ENCODE measurements at regions not wholly inside any gene's neighbourhood (a gene's known extent, or its start where the extent isn't known, plus 50 kb on each side); places are given as distances from the start of the nearest gene placed in this dataset.

DNA sequence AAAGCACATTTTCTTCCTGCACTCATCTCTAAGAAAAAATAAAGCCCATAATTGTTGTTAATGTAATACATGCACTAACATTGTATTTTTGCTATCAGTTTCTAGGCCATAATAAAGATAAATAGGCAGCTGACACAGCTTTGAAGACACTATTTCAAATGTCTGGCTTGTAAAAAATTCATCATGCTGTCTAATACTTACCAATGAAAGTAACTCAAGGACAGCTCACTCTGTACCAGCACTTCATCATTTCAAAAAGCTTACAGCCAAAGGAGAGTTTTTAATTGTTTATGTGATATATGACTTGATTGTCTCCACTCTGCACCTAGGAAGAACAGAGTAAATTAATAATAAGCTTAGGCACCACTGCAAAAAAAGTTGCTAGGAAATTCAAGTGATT is 1423.3 kb upstream of the PCDH20 start:
- ATAC-seq: no peak
- no peak for TF ChIP-seq OSR1 (CRISPR knock-in tag; IDR thresholded peaks at IDR 0.05)
- TF ChIP-seq ZFP3 (CRISPR knock-in tag; IDR thresholded peaks at IDR 0.05): no peak
- no peak for TF ChIP-seq CSRNP3 (CRISPR knock-in tag; IDR thresholded peaks at IDR 0.05)
- TF ChIP-seq, protein P1, sequence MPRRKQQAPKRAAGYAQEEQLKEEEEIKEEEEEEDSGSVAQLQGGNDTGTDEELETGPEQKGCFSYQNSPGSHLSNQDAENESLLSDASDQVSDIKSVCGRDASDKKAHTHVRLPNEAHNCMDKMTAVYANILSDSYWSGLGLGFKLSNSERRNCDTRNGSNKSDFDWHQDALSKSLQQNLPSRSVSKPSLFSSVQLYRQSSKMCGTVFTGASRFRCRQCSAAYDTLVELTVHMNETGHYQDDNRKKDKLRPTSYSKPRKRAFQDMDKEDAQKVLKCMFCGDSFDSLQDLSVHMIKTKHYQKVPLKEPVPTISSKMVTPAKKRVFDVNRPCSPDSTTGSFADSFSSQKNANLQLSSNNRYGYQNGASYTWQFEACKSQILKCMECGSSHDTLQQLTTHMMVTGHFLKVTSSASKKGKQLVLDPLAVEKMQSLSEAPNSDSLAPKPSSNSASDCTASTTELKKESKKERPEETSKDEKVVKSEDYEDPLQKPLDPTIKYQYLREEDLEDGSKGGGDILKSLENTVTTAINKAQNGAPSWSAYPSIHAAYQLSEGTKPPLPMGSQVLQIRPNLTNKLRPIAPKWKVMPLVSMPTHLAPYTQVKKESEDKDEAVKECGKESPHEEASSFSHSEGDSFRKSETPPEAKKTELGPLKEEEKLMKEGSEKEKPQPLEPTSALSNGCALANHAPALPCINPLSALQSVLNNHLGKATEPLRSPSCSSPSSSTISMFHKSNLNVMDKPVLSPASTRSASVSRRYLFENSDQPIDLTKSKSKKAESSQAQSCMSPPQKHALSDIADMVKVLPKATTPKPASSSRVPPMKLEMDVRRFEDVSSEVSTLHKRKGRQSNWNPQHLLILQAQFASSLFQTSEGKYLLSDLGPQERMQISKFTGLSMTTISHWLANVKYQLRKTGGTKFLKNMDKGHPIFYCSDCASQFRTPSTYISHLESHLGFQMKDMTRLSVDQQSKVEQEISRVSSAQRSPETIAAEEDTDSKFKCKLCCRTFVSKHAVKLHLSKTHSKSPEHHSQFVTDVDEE (CRISPR knock-in tag; IDR thresholded peaks at IDR 0.05): no peak
- TF ChIP-seq BACH2 (CRISPR knock-in tag; IDR thresholded peaks at IDR 0.05; ENCODE audit: borderline replicate concordance): no peak
- no peak for TF ChIP-seq ZNF70 (CRISPR knock-in tag; IDR thresholded peaks at IDR 0.05)
- TF ChIP-seq GLIS3 (CRISPR knock-in tag; IDR thresholded peaks at IDR 0.05): no peak
- TF ChIP-seq RARB (CRISPR knock-in tag; IDR thresholded peaks at IDR 0.05): no peak
- TF ChIP-seq PPARA (CRISPR knock-in tag; IDR thresholded peaks at IDR 0.05; ENCODE audit: borderline replicate concordance): no peak
- TF ChIP-seq ARNTL (CRISPR knock-in tag; IDR thresholded peaks at IDR 0.05; ENCODE audit: borderline replicate concordance, low read depth): no peak

DNA sequence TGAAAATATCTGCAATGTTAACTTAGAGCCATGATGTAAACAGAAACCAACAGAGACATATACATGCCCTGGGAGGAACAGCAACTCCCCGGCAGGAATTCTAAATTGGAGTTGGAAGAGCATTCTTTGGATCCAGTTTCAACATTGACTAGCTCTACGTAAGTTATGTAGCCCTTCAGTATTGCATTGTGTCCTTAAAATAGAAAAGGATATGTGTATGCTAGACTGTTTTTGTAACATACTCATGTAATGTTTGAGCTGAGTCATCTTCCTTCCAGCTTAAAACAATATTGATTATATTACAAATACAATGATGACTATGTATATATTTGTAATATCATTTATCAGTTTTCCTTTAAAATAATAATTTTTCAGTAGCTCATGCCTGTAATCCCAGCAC is 1422.2 kb upstream of the PCDH20 start:
- no peak for ATAC-seq
- no peak for TF ChIP-seq ISL1 (CRISPR knock-in tag; IDR thresholded peaks at IDR 0.05)
- no peak for TF ChIP-seq ZC3H10 (CRISPR knock-in tag; IDR thresholded peaks at IDR 0.05)
- TF ChIP-seq, protein P2, sequence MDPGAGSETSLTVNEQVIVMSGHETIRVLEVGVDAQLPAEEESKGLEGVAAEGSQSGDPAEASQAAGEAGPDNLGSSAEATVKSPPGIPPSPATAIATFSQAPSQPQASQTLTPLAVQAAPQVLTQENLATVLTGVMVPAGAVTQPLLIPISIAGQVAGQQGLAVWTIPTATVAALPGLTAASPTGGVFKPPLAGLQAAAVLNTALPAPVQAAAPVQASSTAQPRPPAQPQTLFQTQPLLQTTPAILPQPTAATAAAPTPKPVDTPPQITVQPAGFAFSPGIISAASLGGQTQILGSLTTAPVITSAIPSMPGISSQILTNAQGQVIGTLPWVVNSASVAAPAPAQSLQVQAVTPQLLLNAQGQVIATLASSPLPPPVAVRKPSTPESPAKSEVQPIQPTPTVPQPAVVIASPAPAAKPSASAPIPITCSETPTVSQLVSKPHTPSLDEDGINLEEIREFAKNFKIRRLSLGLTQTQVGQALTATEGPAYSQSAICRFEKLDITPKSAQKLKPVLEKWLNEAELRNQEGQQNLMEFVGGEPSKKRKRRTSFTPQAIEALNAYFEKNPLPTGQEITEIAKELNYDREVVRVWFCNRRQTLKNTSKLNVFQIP (CRISPR knock-in tag; IDR thresholded peaks at IDR 0.05; ENCODE audit: borderline replicate concordance, low read depth): no peak

DNA sequence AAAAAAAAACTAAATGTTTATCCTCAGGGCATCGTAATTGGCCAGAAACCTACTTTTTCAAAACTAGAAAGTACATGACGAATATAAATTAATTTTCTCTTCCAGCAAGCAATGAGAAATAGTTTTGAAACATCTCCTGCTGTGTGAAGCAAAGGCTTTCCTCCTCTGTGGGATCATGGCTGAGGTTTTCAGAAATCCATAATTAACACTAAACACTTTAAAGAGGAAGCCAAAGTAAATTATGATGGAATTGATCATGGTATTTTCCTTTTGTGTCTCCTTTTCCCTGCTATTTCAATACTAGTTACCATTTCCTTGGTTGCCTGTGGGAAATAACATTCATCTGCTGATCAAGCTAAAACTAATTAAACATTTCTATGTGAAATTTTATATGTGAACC is 1413.8 kb upstream of the PCDH20 start:
- ATAC-seq: no peak
- TF ChIP-seq GLIS3 (CRISPR knock-in tag; IDR thresholded peaks at IDR 0.05) (no peak), ZNF565 (CRISPR knock-in tag; conservative IDR thresholded peaks at IDR 0.05; ENCODE audit: low read depth) (no peak), ZC3H10 (CRISPR knock-in tag; IDR thresholded peaks at IDR 0.05) (no peak)
- TF ChIP-seq, protein P2 (CRISPR knock-in tag; IDR thresholded peaks at IDR 0.05; ENCODE audit: borderline replicate concordance, low read depth): no peak

DNA sequence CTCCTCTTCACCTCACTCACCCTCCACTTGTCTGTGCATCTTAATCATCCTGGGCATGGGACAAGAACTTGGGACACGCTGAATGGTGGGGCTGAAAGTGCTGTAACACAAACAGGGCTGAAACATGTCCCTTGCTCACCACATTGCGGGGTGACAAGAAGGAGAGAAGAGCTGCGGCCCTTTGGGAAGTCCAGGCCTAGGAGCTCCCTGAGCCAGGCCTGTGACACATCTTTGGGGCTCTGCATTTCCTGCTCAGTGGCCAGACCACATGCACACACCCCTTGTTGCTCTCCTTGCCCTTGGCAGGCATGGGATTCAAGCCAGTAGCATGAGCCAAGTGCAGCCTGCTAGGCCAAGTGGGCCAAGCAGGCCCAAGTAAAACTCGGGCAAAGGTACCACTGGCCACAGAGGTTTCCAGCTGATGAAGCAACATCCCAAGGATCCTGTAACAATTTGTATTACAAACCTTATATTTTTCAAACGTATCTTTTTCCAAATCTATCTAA is 1384.3 kb upstream of the PCDH20 start:
- TF ChIP-seq ZNF565 (CRISPR knock-in tag; conservative IDR thresholded peaks at IDR 0.05; ENCODE audit: low read depth): no peak
- no peak for TF ChIP-seq ARNTL (CRISPR knock-in tag; IDR thresholded peaks at IDR 0.05; ENCODE audit: borderline replicate concordance, low read depth)
- TF ChIP-seq TCF4 (CRISPR knock-in tag; IDR thresholded peaks at IDR 0.05; ENCODE audit: borderline replicate concordance): no peak
- no peak for TF ChIP-seq BACH2 (CRISPR knock-in tag; IDR thresholded peaks at IDR 0.05; ENCODE audit: borderline replicate concordance)
- no peak for TF ChIP-seq ESRRG (CRISPR knock-in tag; IDR thresholded peaks at IDR 0.05)
- no peak for TF ChIP-seq SNAI2 (CRISPR knock-in tag; IDR thresholded peaks at IDR 0.05)
- no peak for ATAC-seq

DNA sequence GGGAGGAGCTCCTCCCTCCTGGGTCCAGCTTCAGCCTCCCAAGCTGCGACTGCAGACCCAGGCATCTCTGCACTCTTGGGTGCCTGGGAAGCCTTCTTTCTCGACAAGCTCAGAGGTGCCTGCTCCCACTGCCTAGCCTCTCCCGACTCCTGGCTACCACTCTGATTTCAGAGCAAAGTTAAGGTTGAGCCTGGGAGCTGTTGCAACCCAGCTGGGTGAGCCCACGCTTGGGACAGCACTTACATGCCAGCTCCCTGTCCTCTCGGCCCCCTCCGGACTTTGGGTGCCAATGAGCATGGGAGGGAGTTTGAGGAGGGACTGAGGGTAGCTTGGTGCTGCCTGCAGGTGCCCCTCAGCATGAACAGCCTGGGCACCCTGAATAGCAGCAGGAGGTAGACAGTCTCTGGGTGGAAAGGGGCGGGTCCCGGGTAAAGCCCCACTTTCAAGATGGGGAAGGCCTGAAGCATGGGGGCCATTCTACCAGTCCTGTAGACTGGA is 1383.4 kb upstream of the PCDH20 start:
- ATAC-seq: no peak
- TF ChIP-seq ZC3H10 (CRISPR knock-in tag; IDR thresholded peaks at IDR 0.05): no peak
- TF ChIP-seq ZFP30 (CRISPR knock-in tag; IDR thresholded peaks at IDR 0.05): no peak
- no peak for TF ChIP-seq GLIS3 (CRISPR knock-in tag; IDR thresholded peaks at IDR 0.05)
- no peak for TF ChIP-seq CSRNP3 (CRISPR knock-in tag; IDR thresholded peaks at IDR 0.05)
- TF ChIP-seq, protein P3, sequence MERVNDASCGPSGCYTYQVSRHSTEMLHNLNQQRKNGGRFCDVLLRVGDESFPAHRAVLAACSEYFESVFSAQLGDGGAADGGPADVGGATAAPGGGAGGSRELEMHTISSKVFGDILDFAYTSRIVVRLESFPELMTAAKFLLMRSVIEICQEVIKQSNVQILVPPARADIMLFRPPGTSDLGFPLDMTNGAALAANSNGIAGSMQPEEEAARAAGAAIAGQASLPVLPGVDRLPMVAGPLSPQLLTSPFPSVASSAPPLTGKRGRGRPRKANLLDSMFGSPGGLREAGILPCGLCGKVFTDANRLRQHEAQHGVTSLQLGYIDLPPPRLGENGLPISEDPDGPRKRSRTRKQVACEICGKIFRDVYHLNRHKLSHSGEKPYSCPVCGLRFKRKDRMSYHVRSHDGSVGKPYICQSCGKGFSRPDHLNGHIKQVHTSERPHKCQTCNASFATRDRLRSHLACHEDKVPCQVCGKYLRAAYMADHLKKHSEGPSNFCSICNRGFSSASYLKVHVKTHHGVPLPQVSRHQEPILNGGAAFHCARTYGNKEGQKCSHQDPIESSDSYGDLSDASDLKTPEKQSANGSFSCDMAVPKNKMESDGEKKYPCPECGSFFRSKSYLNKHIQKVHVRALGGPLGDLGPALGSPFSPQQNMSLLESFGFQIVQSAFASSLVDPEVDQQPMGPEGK (CRISPR knock-in tag; IDR thresholded peaks at IDR 0.05; ENCODE audit: borderline replicate concordance): no peak
- TF ChIP-seq SNAI2 (CRISPR knock-in tag; IDR thresholded peaks at IDR 0.05): no peak
- no peak for TF ChIP-seq TOX (CRISPR knock-in tag; IDR thresholded peaks at IDR 0.05; ENCODE audit: borderline replicate concordance)
- no peak for TF ChIP-seq ZNF8 (CRISPR knock-in tag; IDR thresholded peaks at IDR 0.05)
- no peak for TF ChIP-seq ESRRG (CRISPR knock-in tag; IDR thresholded peaks at IDR 0.05)
- TF ChIP-seq ARNTL (CRISPR knock-in tag; IDR thresholded peaks at IDR 0.05; ENCODE audit: borderline replicate concordance, low read depth): no peak
- TF ChIP-seq PPARA (CRISPR knock-in tag; IDR thresholded peaks at IDR 0.05; ENCODE audit: borderline replicate concordance): no peak
- TF ChIP-seq CSDC2 (CRISPR knock-in tag; IDR thresholded peaks at IDR 0.05): no peak
- no peak for TF ChIP-seq BACH2 (CRISPR knock-in tag; IDR thresholded peaks at IDR 0.05; ENCODE audit: borderline replicate concordance)
- TF ChIP-seq ISL1 (CRISPR knock-in tag; IDR thresholded peaks at IDR 0.05): no peak
